ENCODE measurements at regions not wholly inside any gene's neighbourhood (a gene's known extent, or its start where the extent isn't known, plus 50 kb on each side); places are given as distances from the start of the nearest gene placed in this dataset.

DNA sequence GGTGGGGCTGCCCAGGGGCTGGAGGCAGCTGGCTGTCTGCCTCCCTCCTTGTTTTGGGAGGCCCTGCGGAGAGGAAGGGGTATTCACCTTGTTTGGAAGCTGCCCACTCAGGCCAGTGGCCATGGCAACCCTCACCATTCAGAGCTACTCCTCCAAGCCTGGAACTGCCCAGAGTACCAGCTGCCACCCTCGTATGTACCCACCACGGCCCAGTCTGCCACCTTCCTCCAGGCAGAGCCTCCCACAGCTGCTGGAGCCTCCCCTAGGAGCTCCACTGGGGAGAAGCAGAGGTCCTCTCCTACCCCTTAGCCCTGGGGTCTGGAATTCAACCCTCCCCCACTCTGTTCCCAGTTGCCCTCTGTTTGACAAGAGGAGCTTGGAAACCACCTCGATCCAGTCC is 90.7 kb downstream of the AXIN2 start (continued):
- TF ChIP-seq, protein P1, sequence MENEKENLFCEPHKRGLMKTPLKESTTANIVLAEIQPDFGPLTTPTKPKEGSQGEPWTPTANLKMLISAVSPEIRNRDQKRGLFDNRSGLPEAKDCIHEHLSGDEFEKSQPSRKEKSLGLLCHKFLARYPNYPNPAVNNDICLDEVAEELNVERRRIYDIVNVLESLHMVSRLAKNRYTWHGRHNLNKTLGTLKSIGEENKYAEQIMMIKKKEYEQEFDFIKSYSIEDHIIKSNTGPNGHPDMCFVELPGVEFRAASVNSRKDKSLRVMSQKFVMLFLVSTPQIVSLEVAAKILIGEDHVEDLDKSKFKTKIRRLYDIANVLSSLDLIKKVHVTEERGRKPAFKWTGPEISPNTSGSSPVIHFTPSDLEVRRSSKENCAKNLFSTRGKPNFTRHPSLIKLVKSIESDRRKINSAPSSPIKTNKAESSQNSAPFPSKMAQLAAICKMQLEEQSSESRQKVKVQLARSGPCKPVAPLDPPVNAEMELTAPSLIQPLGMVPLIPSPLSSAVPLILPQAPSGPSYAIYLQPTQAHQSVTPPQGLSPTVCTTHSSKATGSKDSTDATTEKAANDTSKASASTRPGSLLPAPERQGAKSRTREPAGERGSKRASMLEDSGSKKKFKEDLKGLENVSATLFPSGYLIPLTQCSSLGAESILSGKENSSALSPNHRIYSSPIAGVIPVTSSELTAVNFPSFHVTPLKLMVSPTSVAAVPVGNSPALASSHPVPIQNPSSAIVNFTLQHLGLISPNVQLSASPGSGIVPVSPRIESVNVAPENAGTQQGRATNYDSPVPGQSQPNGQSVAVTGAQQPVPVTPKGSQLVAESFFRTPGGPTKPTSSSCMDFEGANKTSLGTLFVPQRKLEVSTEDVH (IDR thresholded peaks at IDR 0.05; ENCODE audit: low read depth, partially characterized antibody), result no peak
- TF ChIP-seq GABPB1 (CRISPR knock-in tag; IDR thresholded peaks at IDR 0.05) (no peak), HEY1 (CRISPR knock-in tag; IDR thresholded peaks at IDR 0.05; ENCODE audit: borderline replicate concordance) (no peak)

DNA sequence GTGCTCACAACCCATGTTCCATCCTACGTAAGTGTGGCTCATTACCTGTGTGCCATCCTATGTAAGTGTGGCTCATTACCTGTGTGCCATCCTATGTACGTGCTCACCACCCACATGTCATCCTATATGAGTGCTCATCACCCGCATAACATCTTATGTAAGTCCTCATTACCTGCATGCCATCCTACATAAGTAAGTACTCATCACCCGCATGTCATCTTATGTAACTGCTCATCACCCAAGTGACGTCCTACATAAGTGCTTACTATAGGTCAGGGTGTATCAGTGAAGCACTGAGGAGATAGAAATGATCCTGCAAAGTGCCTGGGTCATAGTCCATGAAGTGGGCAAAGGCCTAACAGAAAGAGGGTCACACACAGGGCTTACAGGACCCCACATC is 93.1 kb downstream of the AXIN2 start:
- H4K20me1 ChIP-seq (replicated peaks; ENCODE audit: control insufficient read depth, insufficient read depth, low read length), result no peaks in the 10 kb centered on the region
- H3K9me3 ChIP-seq (replicated peaks; ENCODE audit: control insufficient read depth, insufficient read depth, low read depth, low read length), result no peaks in the 10 kb centered on the region
- no peak overlapping the region for H3K4me3 ChIP-seq
- no peak for ATAC-seq
- H3K9me1 ChIP-seq (ENCODE audit: control insufficient read depth, insufficient read depth, low read length), result no peaks in the 10 kb centered on the region
- intact Hi-C loops (cut with micrococcal nuclease) (no loop called here), in situ Hi-C loops (cut with MboI) (no loop called here)
- no peaks in the 10 kb centered on the region for H3K79me2 ChIP-seq (ENCODE audit: control insufficient read depth, insufficient read depth, low read length)
- 6% methylated on average over 5 of the region's 5 CpGs for WGBS (ENCODE audit: insufficient coverage, low coverage, missing lambda C conversion rate)
- no peaks in the 10 kb centered on the region for H3K36me3 ChIP-seq (ENCODE audit: control insufficient read depth, insufficient read depth, low read length)
- FAIRE-seq, result no peak
- POLR2A ChIA-PET, result no interaction called here
- CTCF ChIA-PET (ENCODE audit: low intra/inter-chr PET ratio), result no interaction called here
- H3K4me2 ChIP-seq (ENCODE audit: insufficient read depth, low read length), result no peak overlapping the region
- H3K9ac ChIP-seq (ENCODE audit: insufficient read depth in 1 of 2, low read depth in 2 of 2, low read length in 2 of 2), result no peak overlapping the region
- H2AFZ ChIP-seq (ENCODE audit: low read depth, low read length), result no peak overlapping the region
- no peaks in the 10 kb centered on the region for H3K4me1 ChIP-seq (replicated peaks in 1 of 2; ENCODE audit: control insufficient read depth in 2 of 2, insufficient read depth in 2 of 2, low read length in 2 of 2)
- DNase-seq (ENCODE audit: extremely low read depth in 1 of 4, low spot score in 3 of 4), result no peak
- peaks cover 7 to 23% of the 10 kb centered on the region in 2 experiments for H3K27me3 ChIP-seq (ENCODE audit: control insufficient read depth in 2 of 2, insufficient read depth in 2 of 2, low read length in 2 of 2)
- H3K27ac ChIP-seq (ENCODE audit: extremely low read depth, low read depth, low read length), result no peak overlapping the region
- BruUV-seq (replicated peaks), result no TSS peak
- TF ChIP-seq, protein P2, sequence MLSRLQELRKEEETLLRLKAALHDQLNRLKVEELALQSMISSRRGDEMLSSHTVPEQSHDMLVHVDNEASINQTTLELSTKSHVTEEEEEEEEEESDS (CRISPR knock-in tag; IDR thresholded peaks at IDR 0.05), result no peak
- TF ChIP-seq HEY1 (CRISPR knock-in tag; IDR thresholded peaks at IDR 0.05; ENCODE audit: borderline replicate concordance) (no peak), TRIM24 (IDR thresholded peaks at IDR 0.05) (no peak), POLR2AphosphoS5 (IDR thresholded peaks at IDR 0.05; ENCODE audit: control insufficient read depth, insufficient read depth, low read depth, low read length) (no peak), MTA3 (IDR thresholded peaks at IDR 0.05; ENCODE audit: borderline replicate concordance) (no peak), ZNF766 (CRISPR knock-in tag; conservative IDR thresholded peaks at IDR 0.05) (no peak), JUNB (CRISPR knock-in tag; conservative IDR thresholded peaks at IDR 0.05) (no peak), RBM25 (IDR thresholded peaks at IDR 0.05; ENCODE audit: low read depth, low read length, severe bottlenecking) (no peak), MIER1 (IDR thresholded peaks at IDR 0.05; ENCODE audit: low read depth) (no peak), ZNF699 (CRISPR knock-in tag; IDR thresholded peaks at IDR 0.05; ENCODE audit: insufficient replicate concordance) (no peak), NR2C1 (IDR thresholded peaks at IDR 0.05) (no peak), NR2C1 (tag; IDR thresholded peaks at IDR 0.05) (no peak), KLF10 (CRISPR knock-in tag; IDR thresholded peaks at IDR 0.05) (no peak)
- TF ChIP-seq, protein P3, sequence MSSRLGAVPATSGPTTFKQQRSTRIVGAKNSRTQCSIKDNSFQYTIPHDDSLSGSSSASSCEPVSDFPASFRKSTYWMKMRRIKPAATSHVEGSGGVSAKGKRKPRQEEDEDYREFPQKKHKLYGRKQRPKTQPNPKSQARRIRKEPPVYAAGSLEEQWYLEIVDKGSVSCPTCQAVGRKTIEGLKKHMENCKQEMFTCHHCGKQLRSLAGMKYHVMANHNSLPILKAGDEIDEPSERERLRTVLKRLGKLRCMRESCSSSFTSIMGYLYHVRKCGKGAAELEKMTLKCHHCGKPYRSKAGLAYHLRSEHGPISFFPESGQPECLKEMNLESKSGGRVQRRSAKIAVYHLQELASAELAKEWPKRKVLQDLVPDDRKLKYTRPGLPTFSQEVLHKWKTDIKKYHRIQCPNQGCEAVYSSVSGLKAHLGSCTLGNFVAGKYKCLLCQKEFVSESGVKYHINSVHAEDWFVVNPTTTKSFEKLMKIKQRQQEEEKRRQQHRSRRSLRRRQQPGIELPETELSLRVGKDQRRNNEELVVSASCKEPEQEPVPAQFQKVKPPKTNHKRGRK (tag; IDR thresholded peaks at IDR 0.05), result no peak
